ENCODE measurements at regions not wholly inside any gene's neighbourhood (a gene's known extent, or its start where the extent isn't known, plus 50 kb on each side); places are given as distances from the start of the nearest gene placed in this dataset.
A peak's percentile ranks its signal among the peaks of the same experiment; 100 is the strongest.

DNA sequence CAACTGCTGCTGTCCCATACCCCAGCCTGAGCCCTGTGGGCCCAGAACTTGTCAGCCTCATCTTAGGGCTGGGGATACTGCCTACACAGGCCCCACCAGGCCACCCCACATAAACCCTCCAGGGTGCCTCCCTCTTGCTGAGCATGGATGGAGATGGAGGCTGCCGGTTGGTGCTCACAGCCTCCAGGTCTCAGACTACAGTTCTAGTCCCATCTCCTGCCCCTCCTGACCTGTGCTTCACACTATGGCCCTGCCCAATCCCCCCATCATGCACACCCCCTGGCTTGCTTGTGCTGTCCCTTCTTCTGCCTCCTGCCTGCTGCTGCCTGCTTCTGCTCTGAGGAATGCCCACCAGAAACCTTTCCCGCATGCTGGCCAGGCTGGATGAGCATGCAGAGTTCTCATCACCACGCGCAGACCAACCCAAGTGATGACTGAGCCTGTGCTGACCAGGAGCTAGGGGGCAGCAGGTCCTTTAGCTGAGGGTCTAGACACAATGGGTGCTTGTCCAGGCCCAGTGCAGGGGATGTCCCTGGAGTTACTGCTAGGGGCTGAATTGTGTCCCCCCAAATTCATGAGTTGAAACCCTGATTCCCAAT lies 138.4 kb upstream of the HS6ST1 start:
- ATAC-seq (no peak), DNase-seq (no peak)
- CTCF ChIA-PET = no interaction called here
- Mint-ChIP-seq H3K27me3 (peaks cover 2% of the 10 kb centered on the region), H3K36me3 (no peaks in the 10 kb centered on the region), H3K4me3 (no peak overlapping the region), H3K9me3 (ENCODE audit: low read depth) (no peaks in the 10 kb centered on the region), H3K27ac (no peak overlapping the region), H3K4me1 (no peaks in the 10 kb centered on the region)

DNA sequence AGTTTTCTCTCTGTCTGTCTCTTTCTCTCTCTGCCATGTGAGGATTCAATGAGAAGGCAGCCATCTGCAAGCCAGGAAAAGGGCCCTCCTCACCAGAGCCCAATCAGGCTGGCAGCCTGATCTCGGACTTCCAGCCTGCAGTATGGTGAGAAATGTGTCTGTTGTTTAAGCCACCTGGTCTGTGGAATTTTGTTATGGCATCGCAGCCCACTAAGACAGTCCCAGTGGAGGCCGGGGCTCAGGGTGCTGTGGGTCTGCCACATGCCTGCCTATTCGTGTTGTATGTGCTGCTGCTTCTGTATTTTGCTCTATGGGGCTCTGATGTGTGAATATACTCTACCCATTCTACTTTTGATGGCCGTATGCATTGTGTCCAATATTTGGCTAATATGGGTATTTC lies 139.0 kb upstream of the HS6ST1 start:
- Mint-ChIP-seq H3K9me3 (ENCODE audit: low read depth) (no peaks in the 10 kb centered on the region), H3K4me1 (no peaks in the 10 kb centered on the region), H3K27ac (no peak overlapping the region), H3K4me3 (no peak overlapping the region), H3K36me3 (no peaks in the 10 kb centered on the region), H3K27me3 (peaks cover 2% of the 10 kb centered on the region)
- DNase-seq (no peak), ATAC-seq (no peak)
- CTCF ChIA-PET = no interaction called here

DNA sequence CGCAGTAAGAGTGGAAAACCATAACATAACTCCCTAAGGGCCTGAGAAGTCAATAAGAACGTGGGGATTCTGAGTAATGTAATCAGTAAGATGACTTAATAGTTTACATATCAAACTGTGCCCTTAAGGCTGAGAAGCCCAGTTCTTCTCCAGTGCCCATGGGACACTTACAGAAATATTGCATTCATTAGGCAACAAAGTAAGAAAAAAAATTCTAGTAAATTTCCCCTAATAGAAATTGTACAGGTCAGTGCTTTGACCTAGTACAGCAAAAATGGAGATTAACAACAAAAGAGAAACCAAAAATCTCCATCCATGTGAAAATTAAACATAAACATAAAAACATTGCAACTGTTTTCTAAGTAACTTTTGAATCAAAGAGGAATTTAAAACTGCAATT lies 139.8 kb upstream of the HS6ST1 start:
- no peaks in the 10 kb centered on the region for H3K4me1 Mint-ChIP-seq
- peaks cover 2% of the 10 kb centered on the region for H3K27me3 Mint-ChIP-seq
- CTCF ChIA-PET = no interaction called here
- H3K9me3 Mint-ChIP-seq (ENCODE audit: low read depth) = no peaks in the 10 kb centered on the region
- H3K36me3 Mint-ChIP-seq = no peaks in the 10 kb centered on the region
- DNase-seq (no peak), ATAC-seq (no peak)
- no peak overlapping the region for H3K4me3 Mint-ChIP-seq
- H3K27ac Mint-ChIP-seq = no peak overlapping the region

DNA sequence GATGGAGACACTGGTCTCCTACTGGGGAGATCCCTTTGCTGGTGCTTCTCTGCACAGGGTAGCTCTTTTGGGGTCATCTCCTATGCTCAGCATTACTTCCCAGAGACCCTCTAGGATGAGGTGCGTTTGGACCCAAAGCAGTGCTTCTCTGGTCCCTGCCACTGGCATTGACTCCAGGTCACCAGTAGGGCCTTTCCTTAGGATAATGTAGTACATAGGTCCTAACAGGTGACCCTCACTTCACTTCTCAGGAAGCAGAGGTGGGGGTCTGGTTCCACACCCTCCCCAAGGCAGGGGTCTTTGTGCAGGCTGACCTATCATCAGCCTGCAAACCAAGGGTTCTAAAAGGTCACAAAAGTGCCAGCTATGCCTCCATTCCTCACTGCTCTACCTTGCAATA lies 145.8 kb upstream of the HS6ST1 start:
- DNase-seq (no peak), ATAC-seq (no peak)
- no peaks in the 10 kb centered on the region for H3K4me1 Mint-ChIP-seq
- no peaks in the 10 kb centered on the region for H3K36me3 Mint-ChIP-seq
- CTCF ChIA-PET = no interaction called here
- no peak overlapping the region for H3K4me3 Mint-ChIP-seq
- peaks cover 11% of the 10 kb centered on the region for H3K9me3 Mint-ChIP-seq (ENCODE audit: low read depth)
- no peak overlapping the region for H3K27ac Mint-ChIP-seq
- H3K27me3 Mint-ChIP-seq = no peaks in the 10 kb centered on the region

DNA sequence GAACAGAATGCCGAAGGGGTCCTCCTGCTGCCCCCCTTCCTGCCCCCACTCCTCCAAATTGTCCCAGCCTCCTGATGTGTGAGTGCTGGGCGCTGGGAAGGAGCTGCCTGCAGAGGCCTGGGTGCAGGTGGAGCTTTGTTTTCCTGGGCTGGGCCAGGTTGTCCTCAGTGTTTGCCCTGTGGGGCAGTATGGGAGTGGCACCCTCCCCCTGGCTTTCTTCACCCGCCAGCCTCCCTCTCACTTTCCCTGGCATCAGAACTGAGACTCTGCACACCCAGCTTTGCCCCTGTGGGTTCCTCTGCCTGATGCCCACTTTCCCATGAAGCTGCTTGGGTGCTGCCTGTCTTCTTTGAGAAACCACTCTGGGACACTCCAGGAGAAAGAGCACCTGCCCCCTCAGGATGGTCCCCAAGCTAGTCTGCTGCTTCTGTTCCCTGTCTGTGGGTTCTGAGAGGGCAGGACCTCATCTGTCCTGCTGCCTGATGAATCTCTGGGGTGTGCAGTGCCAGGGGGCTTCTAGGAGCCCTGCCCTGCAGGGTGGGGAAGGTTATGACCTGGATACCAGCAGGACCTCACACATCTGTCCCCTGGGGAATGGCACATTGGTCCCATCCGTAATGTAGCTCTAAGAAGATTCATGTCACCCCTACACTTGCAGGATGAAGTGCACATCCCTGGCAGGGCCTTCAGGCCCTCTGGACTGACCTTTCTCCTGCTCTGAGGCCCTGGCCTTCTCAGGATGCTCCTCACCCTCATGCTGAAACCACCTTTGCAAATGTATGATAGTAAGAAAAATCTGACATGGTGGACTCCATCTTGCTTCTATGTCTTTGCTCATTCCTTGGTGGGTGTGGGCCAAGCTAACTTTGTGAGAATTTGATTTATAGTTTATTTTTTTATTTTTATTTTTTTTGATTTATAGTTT lies 146.8 kb upstream of the HS6ST1 start:
- Mint-ChIP-seq H3K36me3 (no peaks in the 10 kb centered on the region), H3K9me3 (ENCODE audit: low read depth) (peaks cover 18% of the 10 kb centered on the region), H3K27me3 (no peaks in the 10 kb centered on the region), H3K4me3 (no peak overlapping the region), H3K4me1 (no peaks in the 10 kb centered on the region), H3K27ac (no peak overlapping the region)
- DNase-seq (no peak), ATAC-seq (no peak)
- CTCF ChIA-PET = no interaction called here

DNA sequence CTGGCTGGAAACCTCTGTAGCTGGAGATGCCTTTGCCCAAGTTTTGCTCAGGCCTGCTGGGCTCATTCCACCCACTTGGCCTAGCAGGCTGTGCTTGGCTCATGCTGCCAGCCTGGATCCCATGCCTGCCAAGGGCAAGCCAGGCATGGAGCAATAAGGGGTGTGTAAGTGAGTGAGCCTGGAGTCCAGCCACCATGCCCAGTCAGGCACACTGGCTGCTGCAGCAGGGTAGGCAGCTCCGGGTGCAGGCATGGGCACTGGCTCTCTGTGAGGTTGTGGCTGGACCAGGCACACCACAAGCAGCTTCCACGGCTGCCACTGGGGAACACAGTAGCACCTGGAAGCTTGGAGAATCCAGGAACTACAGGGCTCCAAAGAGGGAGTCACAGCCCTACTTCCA lies 147.7 kb upstream of the HS6ST1 start:
- CTCF ChIA-PET = no interaction called here
- ATAC-seq (no peak), DNase-seq (no peak)
- peaks cover 21% of the 10 kb centered on the region for H3K9me3 Mint-ChIP-seq (ENCODE audit: low read depth)
- no peak overlapping the region for H3K27ac Mint-ChIP-seq
- no peaks in the 10 kb centered on the region for H3K27me3 Mint-ChIP-seq
- H3K36me3 Mint-ChIP-seq = peaks cover 2% of the 10 kb centered on the region
- no peak overlapping the region for H3K4me3 Mint-ChIP-seq
- H3K4me1 Mint-ChIP-seq = no peaks in the 10 kb centered on the region

DNA sequence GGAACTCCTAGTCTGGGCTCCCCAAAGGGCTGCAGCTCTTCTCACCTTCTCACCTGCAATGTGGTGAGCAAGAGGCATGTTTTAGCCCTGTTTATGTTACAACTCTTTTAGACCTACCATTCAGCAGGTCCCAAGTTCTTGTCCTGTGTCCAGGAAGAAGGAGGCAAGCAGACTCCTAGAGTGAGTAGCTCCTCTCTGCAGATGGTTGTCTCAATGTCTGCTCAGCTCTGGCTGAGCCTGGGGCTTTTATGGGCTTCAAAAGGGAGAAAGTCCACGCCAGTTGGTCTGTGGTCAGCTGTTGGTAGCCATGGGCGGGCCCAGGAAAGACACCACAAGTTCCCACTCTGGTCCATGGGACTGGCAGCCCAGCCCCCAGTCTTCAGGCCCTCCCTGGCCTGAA lies 148.1 kb upstream of the HS6ST1 start:
- no peak for ATAC-seq

DNA sequence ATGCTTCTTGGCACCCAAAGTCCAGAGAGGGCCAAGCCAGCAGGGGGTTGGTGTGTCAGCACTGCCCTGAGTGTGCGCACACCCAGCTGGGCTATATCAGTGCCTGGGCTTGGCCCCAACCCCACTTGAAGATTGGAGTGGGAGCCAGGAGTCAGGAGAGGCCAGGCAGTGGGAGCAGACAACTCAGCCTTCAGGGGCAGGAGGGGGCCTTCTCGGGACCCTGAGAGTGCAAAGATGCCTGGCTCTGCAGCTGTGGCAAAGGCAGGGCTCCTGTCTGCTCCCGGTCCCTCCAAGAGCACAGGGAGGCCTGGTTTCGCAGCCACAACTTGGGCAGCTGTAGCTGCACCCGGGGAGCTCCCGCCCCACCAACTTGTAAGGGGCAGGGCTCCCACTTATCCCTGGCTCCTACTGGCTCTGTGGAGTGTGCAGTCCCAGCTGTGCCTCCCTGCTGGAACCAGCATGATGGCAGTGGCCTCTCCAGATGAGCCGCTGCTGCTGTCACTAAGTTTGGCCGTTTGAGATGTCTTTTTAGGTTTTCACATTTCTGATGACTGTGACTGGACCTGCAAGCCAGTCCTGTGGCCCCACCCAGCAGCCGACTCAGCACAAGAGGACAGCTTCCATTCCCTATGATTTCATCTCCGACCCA lies 148.8 kb upstream of the HS6ST1 start:
- peaks cover 4% of the 10 kb centered on the region for H3K36me3 Mint-ChIP-seq
- no peak overlapping the region for H3K4me3 Mint-ChIP-seq
- ATAC-seq (no peak), DNase-seq (no peak)
- no peak overlapping the region for H3K27ac Mint-ChIP-seq
- peaks cover 23% of the 10 kb centered on the region for H3K9me3 Mint-ChIP-seq (ENCODE audit: low read depth)
- CTCF ChIA-PET = no interaction called here
- H3K4me1 Mint-ChIP-seq = peaks cover under 1% of the 10 kb centered on the region
- no peaks in the 10 kb centered on the region for H3K27me3 Mint-ChIP-seq

More for the DNA sequence above, 148.1 kb upstream of the HS6ST1 start:
- DNase-seq = no peak
- no peaks in the 10 kb centered on the region for H3K27me3 Mint-ChIP-seq
- H3K36me3 Mint-ChIP-seq = peaks cover 2% of the 10 kb centered on the region
- CTCF ChIA-PET = no interaction called here
- H3K9me3 Mint-ChIP-seq (ENCODE audit: low read depth) = peaks cover 21% of the 10 kb centered on the region
- no peak overlapping the region for H3K27ac Mint-ChIP-seq
- H3K4me1 Mint-ChIP-seq = no peaks in the 10 kb centered on the region
- no peak overlapping the region for H3K4me3 Mint-ChIP-seq

DNA sequence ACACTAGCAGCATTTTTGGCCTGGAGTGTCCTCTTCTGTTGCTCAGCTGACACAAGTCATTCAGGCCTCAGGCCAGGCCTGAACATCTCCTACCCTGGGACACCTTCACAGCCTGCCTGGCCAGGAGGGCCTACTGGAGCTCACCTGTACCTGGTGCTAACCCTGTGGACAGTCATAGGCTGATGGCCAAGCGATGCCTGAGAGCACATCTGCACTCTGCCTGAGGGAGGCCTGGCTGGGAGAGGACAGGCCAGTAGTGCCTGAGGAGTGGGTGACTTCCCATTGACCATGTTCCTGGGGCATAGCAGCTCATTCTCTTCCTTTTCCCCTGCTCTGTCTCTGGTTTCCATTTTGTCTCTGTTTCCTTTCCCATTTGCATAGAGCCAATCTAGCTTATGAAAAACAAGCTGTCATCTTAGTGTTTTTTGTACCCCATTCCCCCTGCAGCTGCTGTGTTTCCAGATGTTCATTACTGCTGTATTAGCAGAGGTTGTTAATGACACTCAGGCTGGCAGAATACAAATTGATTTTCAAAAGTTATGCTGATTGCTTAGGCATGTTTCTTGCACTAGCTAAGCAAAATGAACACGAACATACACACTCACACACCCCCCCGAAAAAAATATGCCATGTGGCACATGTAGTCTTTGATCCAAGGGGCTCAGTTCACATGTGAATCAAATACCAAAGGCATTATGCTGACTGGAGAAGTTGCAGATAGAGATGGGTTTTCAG lies 149.7 kb upstream of the HS6ST1 start:
- peaks cover 23% of the 10 kb centered on the region for H3K9me3 Mint-ChIP-seq (ENCODE audit: low read depth)
- DNase-seq = peak; percentile 22
- peaks cover 2% of the 10 kb centered on the region for H3K27me3 Mint-ChIP-seq
- no peak for ATAC-seq
- H3K4me3 Mint-ChIP-seq = no peak overlapping the region
- peaks cover 4% of the 10 kb centered on the region for H3K36me3 Mint-ChIP-seq
- CTCF ChIA-PET = no interaction called here
- H3K27ac Mint-ChIP-seq = no peak overlapping the region
- peaks cover 8% of the 10 kb centered on the region for H3K4me1 Mint-ChIP-seq

DNA sequence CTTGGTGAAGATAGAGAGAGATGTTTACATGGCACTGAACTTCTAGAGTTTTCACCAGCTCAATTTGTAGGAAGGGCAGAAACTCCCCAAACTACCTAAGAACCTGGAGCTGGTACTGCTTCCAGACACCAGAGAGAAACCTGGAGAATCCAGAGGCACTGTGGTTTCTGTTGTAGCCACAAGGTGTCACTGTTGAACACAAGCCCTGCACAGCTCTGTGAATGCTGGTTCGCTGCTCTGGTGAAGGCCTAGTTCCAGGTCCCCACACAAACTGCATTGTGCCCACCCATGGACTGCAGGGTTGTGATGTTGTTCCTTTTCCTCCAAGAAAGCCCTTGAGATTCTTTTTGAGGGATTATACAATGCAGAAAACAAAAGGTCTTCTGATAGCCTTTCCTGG lies 150.5 kb upstream of the HS6ST1 start:
- no peak overlapping the region for H3K4me3 Mint-ChIP-seq
- peaks cover 4% of the 10 kb centered on the region for H3K36me3 Mint-ChIP-seq
- ATAC-seq (no peak), DNase-seq (no peak)
- peaks cover 12% of the 10 kb centered on the region for H3K4me1 Mint-ChIP-seq
- peaks cover 23% of the 10 kb centered on the region for H3K9me3 Mint-ChIP-seq (ENCODE audit: low read depth)
- CTCF ChIA-PET = no interaction called here
- H3K27ac Mint-ChIP-seq = no peak overlapping the region
- peaks cover 2% of the 10 kb centered on the region for H3K27me3 Mint-ChIP-seq

DNA sequence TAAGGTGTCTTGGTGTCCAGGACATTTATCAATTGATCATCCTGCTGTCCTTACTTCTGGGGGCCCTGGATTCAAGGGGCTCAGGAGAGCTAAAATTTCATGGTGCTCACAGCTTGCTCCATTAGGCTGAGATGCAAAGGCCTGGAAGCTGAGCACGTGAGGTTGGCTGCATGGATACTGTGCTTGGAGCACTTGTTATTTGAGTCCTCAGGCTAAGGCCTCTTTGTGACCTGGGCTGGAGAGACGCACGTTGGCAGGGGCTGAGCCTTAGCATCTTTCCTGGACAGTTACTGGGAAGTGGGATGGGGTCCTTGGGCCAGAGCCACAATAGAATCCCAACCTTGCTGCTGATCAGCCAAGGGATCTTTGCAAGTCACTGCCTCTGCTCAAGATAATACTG lies 151.2 kb upstream of the HS6ST1 start:
- Mint-ChIP-seq H3K27me3 (peaks cover 2% of the 10 kb centered on the region), H3K36me3 (peaks cover 6% of the 10 kb centered on the region), H3K9me3 (ENCODE audit: low read depth) (peaks cover 23% of the 10 kb centered on the region), H3K4me3 (no peak overlapping the region), H3K4me1 (peaks cover 18% of the 10 kb centered on the region), H3K27ac (no peak overlapping the region)
- no peak for ATAC-seq
- CTCF ChIA-PET = no interaction called here
- no peak for DNase-seq

DNA sequence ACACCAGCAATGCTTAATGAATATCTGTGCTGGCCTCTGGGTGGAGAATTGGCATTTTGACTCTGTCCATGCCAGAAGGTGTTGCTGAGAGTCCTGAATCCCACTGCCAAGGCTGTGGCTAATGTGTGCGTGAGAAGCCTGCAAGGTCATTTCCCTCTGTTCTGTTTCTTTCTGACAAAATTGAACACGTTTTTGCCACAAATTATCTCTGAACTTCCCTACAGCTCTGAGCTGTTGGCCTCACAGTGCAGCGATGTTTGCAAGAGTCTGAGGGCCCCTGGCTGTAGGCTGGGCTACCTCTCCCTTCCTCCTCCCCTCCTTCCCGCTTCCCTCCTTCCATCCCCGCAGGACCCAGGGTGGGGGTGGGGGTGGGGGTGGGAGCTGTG lies 154.1 kb upstream of the HS6ST1 start:
- Mint-ChIP-seq H3K27ac (peak overlapping the region; percentile 88), H3K4me1 (peaks cover 18% of the 10 kb centered on the region), H3K27me3 (peaks cover 2% of the 10 kb centered on the region), H3K9me3 (ENCODE audit: low read depth) (peaks cover 22% of the 10 kb centered on the region), H3K36me3 (peaks cover 6% of the 10 kb centered on the region), H3K4me3 (no peak overlapping the region)
- DNase-seq (no peak), ATAC-seq (peak; percentile 62)
- CTCF ChIA-PET = no interaction called here

DNA sequence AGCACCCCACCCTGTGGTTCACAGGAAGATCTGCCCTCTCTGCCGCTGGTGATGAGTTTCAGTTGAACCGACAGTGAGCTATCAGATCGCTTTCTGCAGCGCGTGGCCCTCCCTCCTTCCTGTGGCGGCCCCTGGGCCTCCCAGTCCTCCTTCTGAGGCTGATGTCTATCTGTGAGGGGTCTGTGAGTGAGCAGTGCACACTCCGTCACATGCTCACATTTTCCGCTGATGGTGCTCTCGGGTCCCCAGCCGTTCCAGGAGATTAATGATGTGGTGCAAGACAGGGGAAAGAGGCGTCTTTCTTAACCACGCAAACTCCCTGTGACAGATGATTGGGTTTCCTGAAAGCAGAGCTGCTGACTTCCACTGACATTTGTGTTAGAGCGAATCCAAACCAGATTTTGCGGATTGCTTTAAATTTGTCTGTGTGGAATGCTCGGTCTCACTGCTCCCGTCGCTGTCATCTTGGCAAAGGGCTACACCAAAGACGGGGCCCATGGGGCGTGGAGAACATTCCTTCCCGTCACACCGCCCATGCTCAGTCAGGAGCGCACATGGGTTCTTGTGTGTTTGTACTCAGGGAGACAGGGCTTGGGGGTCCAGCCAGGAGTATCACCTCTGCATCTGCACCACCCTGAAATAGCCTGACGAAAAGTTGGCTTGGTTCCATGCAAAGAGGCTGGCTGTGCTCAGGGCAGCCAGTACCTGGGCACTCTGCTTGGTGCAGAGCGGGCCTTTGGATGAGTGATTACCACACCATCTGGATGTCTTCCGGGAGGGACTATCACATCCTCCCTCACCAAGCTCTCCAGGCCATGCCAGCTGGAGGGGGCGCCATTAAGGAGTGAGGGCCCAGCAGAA lies 154.7 kb upstream of the HS6ST1 start:
- Mint-ChIP-seq H3K4me1 (peaks cover 18% of the 10 kb centered on the region), H3K36me3 (peaks cover 6% of the 10 kb centered on the region), H3K4me3 (no peak overlapping the region), H3K9me3 (ENCODE audit: low read depth) (peaks cover 18% of the 10 kb centered on the region), H3K27me3 (peaks cover 5% of the 10 kb centered on the region), H3K27ac (peak overlapping the region; percentile 88)
- peak; percentile 88 for ATAC-seq
- CTCF ChIA-PET = no interaction called here
- peak; percentile 68 for DNase-seq

Measured in activated CD8-positive, alpha-beta memory T cell treated with anti-CD3 and anti-CD28 coated beads, Interleukin-2, amount 10 ng/mL, durations not matched to agents 7 days and 5 days (primary cell).